WTC11 (cell line): ENCODE measurements at regions not wholly inside any gene's neighbourhood (a gene's known extent, or its start where the extent isn't known, plus 50 kb on each side); places are given as distances from the start of the nearest gene placed in this dataset.
"Not testable (repeated sequence)": the region's sequence is repeated elsewhere in the genome, so short reads cannot be mapped to it uniquely, and the experiment has no call there.

ENCODE experiments used
- CREB1 ChIP-seq: sonication (generic); formaldehyde crosslinking; IDR thresholded peaks from 2 replicates; pipeline ENCODE4 v1.8.0; 2023; ENCODE audit warnings: mild to moderate bottlenecking, missing genetic modification reagents
- CREM ChIP-seq: sonication (generic); formaldehyde crosslinking; IDR thresholded peaks from 2 replicates; pipeline ENCODE4 v1.8.1; 2022; ENCODE audit warnings: mild to moderate bottlenecking, missing genetic modification reagents, moderate library complexity
- ESRRA ChIP-seq: sonication (generic); formaldehyde crosslinking; IDR thresholded peaks from 2 replicates; pipeline ENCODE4 v1.8.1; 2022; ENCODE audit warnings: mild to moderate bottlenecking, missing genetic modification reagents, borderline replicate concordance
- FOXP4 ChIP-seq: sonication (generic); formaldehyde crosslinking; IDR thresholded peaks from 2 replicates; pipeline ENCODE4 v1.8.0; 2022; ENCODE audit warnings: mild to moderate bottlenecking, missing genetic modification reagents
- MAX ChIP-seq: sonication (generic); formaldehyde crosslinking; IDR thresholded peaks from 2 replicates; pipeline ENCODE4 v1.8.0; 2022; ENCODE audit warnings: mild to moderate bottlenecking, missing genetic modification reagents
- NFE2L1 ChIP-seq: sonication (generic); formaldehyde crosslinking; IDR thresholded peaks from 2 replicates; pipeline ENCODE4 v1.8.1; 2023; ENCODE audit warnings: missing genetic modification reagents
- NR3C1 ChIP-seq: sonication (generic); formaldehyde crosslinking; conservative IDR thresholded peaks from 2 replicates; pipeline ENCODE4 v1.8.1; 2023; ENCODE audit warnings: low read depth, mild to moderate bottlenecking, missing genetic modification reagents
- OVOL2 ChIP-seq: fragments of 250-450 bp; sonication (Bioruptor Pico); IDR thresholded peaks from 2 replicates; pipeline ENCODE4 v1.9.0; 2021; ENCODE audit warnings: mild to moderate bottlenecking, borderline replicate concordance
- PRDM15 ChIP-seq: sonication (generic); formaldehyde crosslinking; IDR thresholded peaks from 2 replicates; pipeline ENCODE4 v1.8.0; 2022; ENCODE audit warnings: missing genetic modification reagents
- RELA ChIP-seq: sonication (generic); formaldehyde crosslinking; IDR thresholded peaks from 2 replicates; pipeline ENCODE4 v1.8.1; 2022; ENCODE audit warnings: missing genetic modification reagents, mild to moderate bottlenecking, borderline replicate concordance
- SP1 ChIP-seq: sonication (generic); formaldehyde crosslinking; conservative IDR thresholded peaks from 2 replicates; pipeline ENCODE4 v1.8.1; 2022; ENCODE audit warnings: missing genetic modification reagents
- TCF7 ChIP-seq: sonication (generic); formaldehyde crosslinking; IDR thresholded peaks from 2 replicates; pipeline ENCODE4 v1.8.0; 2022; ENCODE audit warnings: mild to moderate bottlenecking, low read depth, missing genetic modification reagents, moderate library complexity
- TF ChIP-seq, protein P1 (sequence below): fragments of 200-600 bp; IDR thresholded peaks from 2 replicates; pipeline ENCODE4 v1.8.0; 2022; ENCODE audit warnings: antibody characterized with exemption

DNA sequence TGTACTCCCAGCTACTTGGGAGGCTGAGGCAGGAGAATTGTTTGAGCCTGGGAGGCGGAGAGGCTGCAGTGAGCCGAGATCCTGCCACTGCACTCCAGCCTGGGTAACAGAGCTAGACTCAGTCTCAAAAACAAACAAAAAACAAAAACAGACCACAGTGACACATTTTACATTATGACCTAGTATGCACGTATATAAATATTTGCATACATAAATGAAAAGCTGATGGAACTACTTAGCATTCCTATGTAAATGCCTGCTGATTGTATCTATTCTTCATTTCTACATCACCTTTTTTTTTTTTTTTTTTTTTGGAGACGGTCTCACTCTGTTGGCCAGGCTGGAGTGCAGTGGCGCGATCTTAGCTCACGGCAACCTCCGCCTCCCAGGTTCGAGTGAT is 116.6 kb upstream of the PRKX start:
- TF ChIP-seq MAX; FOXP4 (CRISPR knock-in tag); CREB1 (CRISPR knock-in tag); ESRRA (CRISPR knock-in tag); SP1 (CRISPR knock-in tag); RELA (CRISPR knock-in tag); PRDM15 (CRISPR knock-in tag); OVOL2 (CRISPR knock-in tag); CREM (CRISPR knock-in tag); TCF7; NR3C1 (CRISPR knock-in tag); NFE2L1 (CRISPR knock-in tag): not testable (repeated sequence)
- TF ChIP-seq, protein P1, sequence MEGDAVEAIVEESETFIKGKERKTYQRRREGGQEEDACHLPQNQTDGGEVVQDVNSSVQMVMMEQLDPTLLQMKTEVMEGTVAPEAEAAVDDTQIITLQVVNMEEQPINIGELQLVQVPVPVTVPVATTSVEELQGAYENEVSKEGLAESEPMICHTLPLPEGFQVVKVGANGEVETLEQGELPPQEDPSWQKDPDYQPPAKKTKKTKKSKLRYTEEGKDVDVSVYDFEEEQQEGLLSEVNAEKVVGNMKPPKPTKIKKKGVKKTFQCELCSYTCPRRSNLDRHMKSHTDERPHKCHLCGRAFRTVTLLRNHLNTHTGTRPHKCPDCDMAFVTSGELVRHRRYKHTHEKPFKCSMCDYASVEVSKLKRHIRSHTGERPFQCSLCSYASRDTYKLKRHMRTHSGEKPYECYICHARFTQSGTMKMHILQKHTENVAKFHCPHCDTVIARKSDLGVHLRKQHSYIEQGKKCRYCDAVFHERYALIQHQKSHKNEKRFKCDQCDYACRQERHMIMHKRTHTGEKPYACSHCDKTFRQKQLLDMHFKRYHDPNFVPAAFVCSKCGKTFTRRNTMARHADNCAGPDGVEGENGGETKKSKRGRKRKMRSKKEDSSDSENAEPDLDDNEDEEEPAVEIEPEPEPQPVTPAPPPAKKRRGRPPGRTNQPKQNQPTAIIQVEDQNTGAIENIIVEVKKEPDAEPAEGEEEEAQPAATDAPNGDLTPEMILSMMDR = not testable (repeated sequence)
